Liver (tissue), 8 donors: ENCODE measurements at regions not wholly inside any gene's neighbourhood (a gene's known extent, or its start where the extent isn't known, plus 50 kb on each side); places are given as distances from the start of the nearest gene placed in this dataset.

ENCODE experiments used
- DNase-seq: peaks from one replicate; pipeline ENCODE4 v3.0.0-alpha.2; 2017; ENCODE audit warnings: low spot score
- H3K27ac ChIP-seq, 2 donors: one replicate each; pipeline ENCODE4 v1.7.0; 2013; ENCODE audit warnings: inconsistent platforms in 2 of 2, low read length in 2 of 2, control low read depth in 1 of 2, low read depth in 1 of 2, mild to moderate bottlenecking in 1 of 2
- H3K27me3 ChIP-seq, 4 donors: one replicate each; pipeline versions ENCODE4 v1.6.1 to v1.7.0; 2013; ENCODE audit warnings: low read length in 3 of 4, inconsistent platforms in 1 of 4, mild to moderate bottlenecking in 1 of 4, moderate library complexity in 1 of 4; ENCODE audit not compliant: control insufficient read depth in 4 of 4, insufficient read depth in 4 of 4
- H3K36me3 ChIP-seq, 4 donors: one replicate each; pipeline versions ENCODE4 v1.6.1 to v1.7.0; 2013; ENCODE audit warnings: low read length in 3 of 4, mild to moderate bottlenecking in 3 of 4, low read depth in 1 of 4, moderate library complexity in 1 of 4; ENCODE audit not compliant: control insufficient read depth in 4 of 4, insufficient read depth in 3 of 4
- H3K4me1 ChIP-seq, 4 donors: one replicate each; pipeline versions ENCODE4 v1.6.1 to v1.7.0; 2013; ENCODE audit warnings: low read length in 3 of 4, mild to moderate bottlenecking in 3 of 4, moderate library complexity in 1 of 4; ENCODE audit not compliant: control insufficient read depth in 4 of 4, insufficient read depth in 4 of 4
- H3K4me3 ChIP-seq, 3 donors: one replicate each; pipeline versions ENCODE4 v1.6.1 to v1.7.0; 2013; ENCODE audit warnings: low read length in 3 of 3, control low read depth in 1 of 3, low read depth in 1 of 3, mild to moderate bottlenecking in 1 of 3
- H3K9ac ChIP-seq, 2 donors: one replicate each; pipeline ENCODE4 v1.7.0; 2013; ENCODE audit warnings: low read length in 2 of 2, mild to moderate bottlenecking in 2 of 2, moderate library complexity in 2 of 2, control low read depth in 1 of 2, low read depth in 1 of 2
- H3K9me3 ChIP-seq, 4 donors: one replicate each; pipeline versions ENCODE4 v1.6.1 to v1.7.0; 2013; ENCODE audit warnings: low read length in 3 of 4; ENCODE audit not compliant: control insufficient read depth in 4 of 4
- ATF3 ChIP-seq: IDR thresholded peaks from 2 replicates; pipeline ENCODE4 v1.6.1; 2016; ENCODE audit warnings: antibody characterized with exemption
- CTCF ChIP-seq: fragments of 150-350 bp; IDR thresholded peaks from 2 replicates; pipeline ENCODE4 v1.5.1; 2017; ENCODE audit warnings: improper control_type of control experiment, low read depth, low read length; ENCODE audit not compliant: missing input control
- EGR1 ChIP-seq, 2 donors: IDR thresholded peaks; 2 replicates each; pipeline ENCODE4 v1.6.1; 2016 to 2018; ENCODE audit warnings: antibody characterized with exemption in 2 of 2, low read depth in 2 of 2
- FOXA1 ChIP-seq: IDR thresholded peaks from 2 replicates; pipeline ENCODE4 v1.6.1; 2016; ENCODE audit warnings: antibody characterized with exemption
- FOXA2 ChIP-seq: IDR thresholded peaks from 2 replicates; pipeline ENCODE4 v1.6.1; 2016; ENCODE audit warnings: antibody characterized with exemption
- GABPA ChIP-seq, 2 donors: IDR thresholded peaks in 1 of 2; conservative IDR thresholded peaks in 1 of 2; 2 replicates each; pipeline ENCODE4 v1.6.1; 2016; ENCODE audit warnings: antibody characterized with exemption in 2 of 2, mild to moderate bottlenecking in 1 of 2, moderate library complexity in 1 of 2
- HNF4A ChIP-seq, 2 donors: conservative IDR thresholded peaks; 2 replicates each; pipeline ENCODE4 v1.6.1; 2016; ENCODE audit warnings: antibody characterized with exemption in 2 of 2, mild to moderate bottlenecking in 2 of 2
- HNF4G ChIP-seq: IDR thresholded peaks from 2 replicates; pipeline ENCODE4 v1.6.1; 2016; ENCODE audit warnings: antibody characterized with exemption
- JUND ChIP-seq, 2 donors: IDR thresholded peaks; 2 replicates each; pipeline ENCODE4 v1.6.1; 2016; ENCODE audit warnings: antibody characterized with exemption in 2 of 2
- MAX ChIP-seq: IDR thresholded peaks from 2 replicates; pipeline ENCODE4 v1.6.1; 2016; ENCODE audit warnings: antibody characterized with exemption
- NR2F2 ChIP-seq: IDR thresholded peaks from 2 replicates; pipeline ENCODE4 v1.6.1; 2016; ENCODE audit warnings: antibody characterized with exemption
- RAD21 ChIP-seq, 2 donors: IDR thresholded peaks; 2 replicates each; pipeline ENCODE4 v1.6.1; 2016; ENCODE audit warnings: antibody characterized with exemption in 2 of 2, mild to moderate bottlenecking in 2 of 2
- REST ChIP-seq: IDR thresholded peaks from 2 replicates; pipeline ENCODE4 v1.6.1; 2016; ENCODE audit warnings: antibody characterized with exemption, mild to moderate bottlenecking
- RXRA ChIP-seq, 2 donors: IDR thresholded peaks; 2 replicates each; pipeline ENCODE4 v1.6.1; 2017 to 2018; ENCODE audit warnings: antibody characterized with exemption in 2 of 2, mild to moderate bottlenecking in 1 of 2
- SP1 ChIP-seq: IDR thresholded peaks from 2 replicates; pipeline ENCODE4 v1.6.1; 2018; ENCODE audit warnings: antibody characterized with exemption, mild to moderate bottlenecking
- TAF1 ChIP-seq: conservative IDR thresholded peaks from 2 replicates; pipeline ENCODE4 v1.6.1; 2016; ENCODE audit warnings: antibody characterized with exemption, mild to moderate bottlenecking
- YY1 ChIP-seq: IDR thresholded peaks from 2 replicates; pipeline ENCODE4 v1.6.1; 2016; ENCODE audit warnings: antibody characterized with exemption, mild to moderate bottlenecking
- ZBTB33 ChIP-seq: IDR thresholded peaks from 2 replicates; pipeline ENCODE4 v1.6.1; 2016; ENCODE audit warnings: antibody characterized with exemption
- WGBS: extraction: QIAGEN DNeasy Blood & Tissue Kit; methylation state at CpG from one replicate; pipeline ENCODE4 v1.1.7; 2013; 5-methylcytosine and 5-hydroxymethylcytosine counted together
- donor health status: healthy.
- donor health status: healthy.
- donor health status: healthy.
- donor health status: healthy.
- donor health status: healthy.

- Histone ChIP-seq H3K27ac (no peak overlapping the region), H3K9ac (no peak overlapping the region), H3K4me3 (no peak overlapping the region), H3K27me3 (peaks cover 0 to 13% (median 1%) of the 10 kb centered on the region in 4 donors), H3K36me3 (no peaks in the 10 kb centered on the region), H3K4me1 (no peaks in the 10 kb centered on the region), H3K9me3 (no peaks in the 10 kb centered on the region)
- TF ChIP-seq CTCF (no peak), SP1 (no peak), ZBTB33 (no peak), TAF1 (no peak), FOXA2 (no peak), GABPA (IDR thresholded peaks at IDR 0.05 in 1 of 2, conservative IDR thresholded peaks at IDR 0.05 in 1 of 2) (no peak), EGR1 (IDR thresholded peaks at IDR 0.05; ENCODE audit: low read depth in 2 of 2) (no peak), JUND (IDR thresholded peaks at IDR 0.05) (no peak), FOXA1 (no peak), HNF4G (no peak), MAX (no peak), HNF4A (conservative IDR thresholded peaks at IDR 0.05) (no peak), RAD21 (IDR thresholded peaks at IDR 0.05) (no peak), REST (no peak), RXRA (IDR thresholded peaks at IDR 0.05) (no peak), ATF3 (no peak), NR2F2 (no peak), YY1 (no peak)
- no peak for DNase-seq
- 45% methylated on average over 1 of the region's 1 CpG for WGBS
Observed at GRCh38 chr19:30919737-30920136, 429.5 kb downstream of the TSHZ3 start.
